ENCODE measurements at regions not wholly inside any gene's neighbourhood (a gene's known extent, or its start where the extent isn't known, plus 50 kb on each side); places are given as distances from the start of the nearest gene placed in this dataset.

DNA sequence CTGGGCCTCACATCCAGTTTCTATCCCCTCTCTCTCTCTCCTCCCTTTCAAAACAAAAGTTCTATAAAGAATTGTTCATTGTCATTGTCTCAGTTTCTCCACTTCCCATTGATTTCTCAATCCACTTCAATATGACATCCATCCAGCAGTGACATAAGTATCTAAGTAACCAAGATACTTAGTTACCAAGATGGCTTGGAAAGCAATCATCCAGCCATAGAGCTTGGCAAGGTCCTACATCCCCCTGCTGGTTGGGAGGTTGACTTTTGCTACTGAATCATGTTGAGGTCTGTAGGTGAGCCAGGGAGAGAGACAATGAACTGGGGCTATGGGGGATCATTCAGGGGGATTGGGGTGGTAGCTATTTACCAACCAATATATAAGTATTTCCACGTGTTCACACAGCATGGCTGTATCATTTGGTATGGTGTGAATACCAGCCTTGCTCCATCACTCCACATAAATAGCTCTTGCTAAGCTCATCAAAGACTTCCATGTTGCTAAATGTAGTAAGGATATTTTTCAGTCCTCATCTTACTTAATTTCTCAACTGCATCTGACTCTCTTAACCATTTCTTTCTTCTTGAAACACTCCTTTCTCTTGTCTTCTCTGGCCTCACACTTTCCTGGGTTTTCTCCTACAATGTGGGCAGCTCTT is 58.8 kb upstream of the NTRK3 start:
- Histone ChIP-seq H3K9ac (ENCODE audit: low read length) (no peak overlapping the region), H3K36me3 (ENCODE audit: insufficient read depth, low read length) (no peaks in the 10 kb centered on the region), H3K4me2 (ENCODE audit: low read length) (no peak overlapping the region), H3K27me3 (ENCODE audit: insufficient read depth, low read length) (no peaks in the 10 kb centered on the region; the same call in 1 of the 2 replicates), H3K9me2 (ENCODE audit: low read depth, low read length) (no peaks in the 10 kb centered on the region), H3K4me1 (ENCODE audit: insufficient read depth, low read length, severe bottlenecking) (no peaks in the 10 kb centered on the region), H3K27ac (ENCODE audit: low read depth, low read length, poor library complexity, severe bottlenecking) (no peak overlapping the region), H3K9me3 (ENCODE audit: low read length) (no peaks in the 10 kb centered on the region), H3K4me3 (ENCODE audit: low read depth, low read length, poor library complexity, severe bottlenecking) (no peak overlapping the region), H4K20me1 (ENCODE audit: insufficient read depth, low read length) (no peaks in the 10 kb centered on the region), H3F3A (ENCODE audit: insufficient read depth, low read length) (no peaks in the 10 kb centered on the region), H3K79me2 (ENCODE audit: insufficient read depth, low read length) (no peaks in the 10 kb centered on the region), H2AFZ (ENCODE audit: low read length) (no peak overlapping the region)
- TF ChIP-seq, protein P1, sequence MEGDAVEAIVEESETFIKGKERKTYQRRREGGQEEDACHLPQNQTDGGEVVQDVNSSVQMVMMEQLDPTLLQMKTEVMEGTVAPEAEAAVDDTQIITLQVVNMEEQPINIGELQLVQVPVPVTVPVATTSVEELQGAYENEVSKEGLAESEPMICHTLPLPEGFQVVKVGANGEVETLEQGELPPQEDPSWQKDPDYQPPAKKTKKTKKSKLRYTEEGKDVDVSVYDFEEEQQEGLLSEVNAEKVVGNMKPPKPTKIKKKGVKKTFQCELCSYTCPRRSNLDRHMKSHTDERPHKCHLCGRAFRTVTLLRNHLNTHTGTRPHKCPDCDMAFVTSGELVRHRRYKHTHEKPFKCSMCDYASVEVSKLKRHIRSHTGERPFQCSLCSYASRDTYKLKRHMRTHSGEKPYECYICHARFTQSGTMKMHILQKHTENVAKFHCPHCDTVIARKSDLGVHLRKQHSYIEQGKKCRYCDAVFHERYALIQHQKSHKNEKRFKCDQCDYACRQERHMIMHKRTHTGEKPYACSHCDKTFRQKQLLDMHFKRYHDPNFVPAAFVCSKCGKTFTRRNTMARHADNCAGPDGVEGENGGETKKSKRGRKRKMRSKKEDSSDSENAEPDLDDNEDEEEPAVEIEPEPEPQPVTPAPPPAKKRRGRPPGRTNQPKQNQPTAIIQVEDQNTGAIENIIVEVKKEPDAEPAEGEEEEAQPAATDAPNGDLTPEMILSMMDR (IDR thresholded peaks at IDR 0.05; ENCODE audit: low read length): no peak
- no peak for TF ChIP-seq EZH2 (IDR thresholded peaks at IDR 0.05; ENCODE audit: borderline replicate concordance, low read length)

DNA sequence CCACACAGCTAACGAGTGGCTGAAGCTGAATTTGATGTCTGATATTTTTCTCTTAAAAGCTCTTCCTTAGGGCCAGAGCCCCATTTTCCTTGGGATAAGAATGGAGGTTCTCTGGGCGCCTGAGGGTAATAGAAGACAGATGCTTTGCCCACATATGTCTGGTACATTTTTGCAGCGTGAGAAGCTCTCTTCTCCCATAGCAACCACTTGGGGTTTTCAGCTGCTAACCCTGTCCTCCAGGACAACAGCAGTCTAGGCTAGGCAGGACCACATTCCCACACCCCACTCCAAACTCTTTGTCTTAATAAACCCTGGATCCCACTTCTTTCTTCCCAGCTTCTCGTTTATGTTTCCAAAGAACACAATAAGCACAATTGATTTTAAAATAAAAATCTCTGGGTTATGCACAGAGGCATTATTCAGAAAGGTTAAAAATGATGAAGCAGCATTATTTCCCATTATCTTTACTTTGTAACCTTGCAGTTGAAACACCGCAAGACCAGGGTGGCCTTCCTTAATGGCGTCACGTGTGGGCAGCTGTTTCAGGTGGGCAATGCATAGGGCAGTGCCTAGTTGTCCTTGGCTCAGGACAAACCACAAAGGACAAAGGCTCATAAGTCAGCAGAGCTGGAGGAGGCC is 56.5 kb upstream of the NTRK3 start:
- no peak overlapping the region for H3K9ac ChIP-seq (ENCODE audit: low read length)
- no peaks in the 10 kb centered on the region; the same call in 1 of the 2 replicates for H3K27me3 ChIP-seq (ENCODE audit: insufficient read depth, low read length)
- H3K79me2 ChIP-seq (ENCODE audit: insufficient read depth, low read length): no peaks in the 10 kb centered on the region
- no peaks in the 10 kb centered on the region for H3K9me2 ChIP-seq (ENCODE audit: low read depth, low read length)
- no peaks in the 10 kb centered on the region for H3K4me1 ChIP-seq (ENCODE audit: insufficient read depth, low read length, severe bottlenecking)
- no peaks in the 10 kb centered on the region for H3K36me3 ChIP-seq (ENCODE audit: insufficient read depth, low read length)
- H3F3A ChIP-seq (ENCODE audit: insufficient read depth, low read length): no peaks in the 10 kb centered on the region
- no peak overlapping the region for H3K27ac ChIP-seq (ENCODE audit: low read depth, low read length, poor library complexity, severe bottlenecking)
- no peak overlapping the region for H2AFZ ChIP-seq (ENCODE audit: low read length)
- H4K20me1 ChIP-seq (ENCODE audit: insufficient read depth, low read length): no peaks in the 10 kb centered on the region
- no peak overlapping the region for H3K4me3 ChIP-seq (ENCODE audit: low read depth, low read length, poor library complexity, severe bottlenecking)
- no peak for TF ChIP-seq EZH2 (IDR thresholded peaks at IDR 0.05; ENCODE audit: borderline replicate concordance, low read length)
- TF ChIP-seq, protein P1 (IDR thresholded peaks at IDR 0.05; ENCODE audit: low read length): no peak
- no peak overlapping the region for H3K4me2 ChIP-seq (ENCODE audit: low read length)
- H3K9me3 ChIP-seq (ENCODE audit: low read length): no peaks in the 10 kb centered on the region

DNA sequence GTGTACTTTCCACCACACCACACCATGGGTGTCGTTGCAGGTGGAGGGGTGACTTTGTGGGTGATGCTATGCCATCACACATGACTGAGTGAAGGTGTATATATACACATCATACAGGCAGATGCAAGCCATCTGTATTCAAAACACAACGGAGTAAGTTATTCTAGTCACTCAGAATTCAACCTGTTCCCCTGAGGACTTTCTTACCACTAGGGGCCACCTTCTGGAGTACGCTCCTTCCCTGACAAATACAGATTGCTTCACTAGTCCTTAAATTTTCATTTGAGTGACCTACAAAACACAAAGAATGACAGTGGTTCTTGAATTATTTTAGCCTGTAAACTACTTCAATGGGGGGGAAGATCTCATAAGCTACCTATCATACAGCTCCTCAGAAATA is 52.8 kb upstream of the NTRK3 start:
- H3K27me3 ChIP-seq (ENCODE audit: insufficient read depth, low read length): no peaks in the 10 kb centered on the region; the same call in 1 of the 2 replicates
- H3K27ac ChIP-seq (ENCODE audit: low read depth, low read length, poor library complexity, severe bottlenecking): no peak overlapping the region
- TF ChIP-seq EZH2 (IDR thresholded peaks at IDR 0.05; ENCODE audit: borderline replicate concordance, low read length): no peak
- TF ChIP-seq, protein P1 (IDR thresholded peaks at IDR 0.05; ENCODE audit: low read length): no peak
- no peak overlapping the region for H3K4me2 ChIP-seq (ENCODE audit: low read length)
- H3K79me2 ChIP-seq (ENCODE audit: insufficient read depth, low read length): no peaks in the 10 kb centered on the region
- no peaks in the 10 kb centered on the region for H3F3A ChIP-seq (ENCODE audit: insufficient read depth, low read length)
- H2AFZ ChIP-seq (ENCODE audit: low read length): no peak overlapping the region
- H3K36me3 ChIP-seq (ENCODE audit: insufficient read depth, low read length): no peaks in the 10 kb centered on the region
- no peak overlapping the region for H3K4me3 ChIP-seq (ENCODE audit: low read depth, low read length, poor library complexity, severe bottlenecking)
- no peaks in the 10 kb centered on the region for H3K9me3 ChIP-seq (ENCODE audit: low read length)
- no peak overlapping the region for H3K9ac ChIP-seq (ENCODE audit: low read length)
- H3K4me1 ChIP-seq (ENCODE audit: insufficient read depth, low read length, severe bottlenecking): no peaks in the 10 kb centered on the region
- no peaks in the 10 kb centered on the region for H3K9me2 ChIP-seq (ENCODE audit: low read depth, low read length)
- no peaks in the 10 kb centered on the region for H4K20me1 ChIP-seq (ENCODE audit: insufficient read depth, low read length)
